NB4 (cell line): ENCODE measurements at regions not wholly inside any gene's neighbourhood (a gene's known extent, or its start where the extent isn't known, plus 50 kb on each side); places are given as distances from the start of the nearest gene placed in this dataset.

ENCODE experiments used
- DNase-seq: peaks from one replicate; pipeline ENCODE4 v3.0.0; 2010; ENCODE audit warnings: low read depth
- H3K4me3 ChIP-seq: one replicate; pipeline ENCODE4 v1.5.1; 2011; ENCODE audit warnings: mild to moderate bottlenecking, low read depth, low read length, moderate library complexity
- CTCF ChIP-seq: IDR thresholded peaks from one replicate; pipeline ENCODE4 v1.5.1; 2012; ENCODE audit warnings: low read depth, low read length
- MAX ChIP-seq: IDR thresholded peaks from 2 replicates; pipeline ENCODE4 v1.6.1; 2011; ENCODE audit warnings: low read depth, low read length
- MYC ChIP-seq: IDR thresholded peaks from 2 replicates; pipeline ENCODE4 v1.6.1; 2011; ENCODE audit warnings: low read depth, low read length
- POLR2A ChIP-seq: IDR thresholded peaks from 2 replicates; pipeline ENCODE4 v1.6.1; 2011; ENCODE audit warnings: mild to moderate bottlenecking; ENCODE audit not compliant: insufficient read length; ENCODE audit errors: extremely low read depth

DNA sequence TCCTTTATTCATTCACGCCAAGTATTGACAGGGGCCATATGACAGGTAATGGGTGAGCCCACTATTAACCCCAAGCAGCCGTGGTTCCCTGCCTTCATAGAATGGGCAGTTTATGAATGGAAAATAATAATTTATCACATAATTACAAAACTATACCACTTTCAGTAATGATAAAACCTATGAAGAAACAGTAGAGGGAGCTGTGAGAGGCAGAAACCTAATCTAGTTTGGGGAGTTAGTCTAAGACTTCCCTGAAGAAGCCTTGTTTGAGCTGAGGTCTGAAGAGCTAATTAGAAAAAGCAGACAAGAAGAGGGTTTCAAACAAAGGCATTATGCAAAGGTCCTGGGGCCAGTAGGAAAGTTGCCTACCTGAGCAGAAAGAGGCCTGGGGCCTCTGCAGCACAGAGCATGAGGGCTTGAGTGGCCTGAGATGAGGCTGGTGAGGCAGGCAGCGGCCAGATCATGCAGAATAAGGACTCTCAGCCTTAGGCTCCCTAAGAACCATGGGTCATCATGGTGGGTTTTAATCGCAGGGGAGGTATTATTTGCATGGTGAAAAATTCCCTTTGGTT is 142.8 kb downstream of the ATG4C start:
- H3K4me3 ChIP-seq, result no peak overlapping the region
- DNase-seq, result peak; percentile 3
- TF ChIP-seq POLR2A (no peak), CTCF (no peak), MYC (no peak), MAX (no peak)

DNA sequence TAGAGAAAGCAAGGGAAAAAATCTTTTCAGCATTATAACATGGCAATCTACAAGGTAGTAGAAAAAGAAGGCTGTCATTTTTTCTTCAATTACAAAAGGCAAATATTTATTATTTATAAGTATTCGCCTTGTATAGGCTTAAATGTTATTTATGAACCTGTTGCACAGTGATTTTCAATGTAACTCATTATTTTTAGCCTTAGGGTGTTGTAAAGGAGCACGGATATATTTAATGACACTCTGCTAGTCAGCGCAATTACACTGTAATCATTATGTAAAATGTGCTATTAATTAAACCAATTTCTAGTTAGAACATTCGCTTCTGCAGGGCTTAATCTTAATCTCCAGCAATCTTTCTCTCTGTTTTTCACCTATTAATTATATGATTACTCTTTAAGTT is 145.0 kb downstream of the ATG4C start:
- no peak for DNase-seq
- TF ChIP-seq MAX, result no peak
- no peak for TF ChIP-seq POLR2A
- no peak for TF ChIP-seq MYC
- no peak for TF ChIP-seq CTCF
- no peak overlapping the region for H3K4me3 ChIP-seq

DNA sequence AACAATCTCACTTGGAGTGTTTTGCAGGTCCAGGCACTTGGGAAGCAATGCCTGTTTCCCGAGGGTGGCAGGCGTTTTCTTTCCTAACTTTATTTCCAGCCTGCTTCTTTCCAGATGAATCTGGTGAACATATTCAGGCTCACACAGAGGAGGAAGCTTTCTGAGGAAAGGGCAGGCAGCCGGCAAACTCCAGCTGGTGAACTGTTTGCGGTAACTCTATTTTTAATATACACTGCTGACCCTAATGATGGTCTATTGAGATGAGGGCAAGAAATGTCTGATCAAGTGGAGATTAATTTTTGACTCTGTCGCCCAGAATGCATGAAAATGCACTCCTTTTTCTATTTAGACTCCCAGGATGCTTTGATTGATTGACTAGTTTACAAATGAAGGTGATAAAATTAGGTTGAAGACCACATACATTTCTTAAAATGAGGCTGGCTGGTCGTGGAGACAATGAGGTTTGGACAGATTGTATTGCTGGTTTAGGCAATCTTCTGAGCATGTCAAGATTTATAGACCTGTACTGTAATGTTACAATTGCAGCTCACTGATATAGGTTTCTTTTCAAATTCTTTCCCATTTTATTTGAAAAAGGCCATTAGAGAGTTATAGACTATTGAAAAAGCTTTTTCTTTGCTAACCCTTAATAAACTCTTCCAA is 153.8 kb downstream of the ATG4C start:
- no peak overlapping the region for H3K4me3 ChIP-seq
- TF ChIP-seq CTCF (no peak), MAX (no peak), POLR2A (no peak)
- no peak for DNase-seq

DNA sequence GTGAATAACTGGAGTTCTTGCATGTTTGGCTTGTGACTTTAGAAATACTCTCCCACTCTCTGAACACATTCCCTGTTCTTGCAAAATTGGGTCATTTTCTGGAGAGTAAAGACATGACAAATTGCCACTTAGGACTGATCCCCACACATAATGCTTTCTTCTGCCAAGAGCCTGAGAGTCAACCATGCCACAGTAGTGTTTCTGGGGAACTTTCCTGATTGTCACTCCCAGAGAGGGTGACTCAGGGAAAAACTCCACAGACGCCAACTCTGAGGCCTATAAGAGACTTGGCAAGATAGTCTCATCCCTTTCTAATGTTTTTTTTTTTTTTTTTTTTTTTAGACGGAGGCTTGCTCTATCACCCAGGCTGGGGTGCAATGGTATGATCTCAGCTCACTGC is 157.8 kb downstream of the ATG4C start:
- TF ChIP-seq MAX (no peak), POLR2A (no peak), MYC (no peak), CTCF (no peak)
- no peak for DNase-seq
- no peak overlapping the region for H3K4me3 ChIP-seq

DNA sequence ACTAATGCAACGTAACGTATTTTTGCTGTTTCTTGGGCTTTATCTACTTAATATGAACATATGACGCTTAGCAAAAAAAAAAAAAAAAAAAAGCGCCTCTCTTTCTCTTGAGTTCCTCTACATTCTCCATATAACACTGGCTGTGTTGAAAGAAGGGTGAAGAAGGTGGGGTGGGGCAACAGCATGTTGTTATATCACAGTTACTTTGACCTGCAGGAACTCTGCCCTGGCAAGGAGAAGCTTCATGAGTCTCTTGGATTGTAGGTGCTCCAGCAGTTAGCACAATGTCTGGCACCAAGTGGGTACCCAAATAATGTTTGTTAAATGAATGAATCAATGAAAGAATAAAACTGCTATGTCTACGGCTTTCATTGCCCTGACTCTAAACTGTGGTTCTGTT is 162.6 kb downstream of the ATG4C start:
- no peak for TF ChIP-seq POLR2A
- no peak for TF ChIP-seq MAX
- no peak for TF ChIP-seq MYC
- TF ChIP-seq CTCF, result no peak

More for the DNA sequence above, 162.6 kb downstream of the ATG4C start:
- DNase-seq, result no peak
- H3K4me3 ChIP-seq, result no peak overlapping the region
